C4-2B (cell line): ENCODE measurements at regions not wholly inside any gene's neighbourhood (a gene's known extent, or its start where the extent isn't known, plus 50 kb on each side); places are given as distances from the start of the nearest gene placed in this dataset.

Experiments used
- ZFX ChIP-seq: fragments of 450-650 bp; IDR thresholded peaks from 2 replicates; pipeline ENCODE4 v1.6.1; 2017
- TF ChIP-seq, protein P1 (sequence below): fragments of 450-650 bp; conservative IDR thresholded peaks from 2 replicates; pipeline ENCODE4 v1.5.1; 2017; ENCODE audit warnings: mild to moderate bottlenecking

DNA sequence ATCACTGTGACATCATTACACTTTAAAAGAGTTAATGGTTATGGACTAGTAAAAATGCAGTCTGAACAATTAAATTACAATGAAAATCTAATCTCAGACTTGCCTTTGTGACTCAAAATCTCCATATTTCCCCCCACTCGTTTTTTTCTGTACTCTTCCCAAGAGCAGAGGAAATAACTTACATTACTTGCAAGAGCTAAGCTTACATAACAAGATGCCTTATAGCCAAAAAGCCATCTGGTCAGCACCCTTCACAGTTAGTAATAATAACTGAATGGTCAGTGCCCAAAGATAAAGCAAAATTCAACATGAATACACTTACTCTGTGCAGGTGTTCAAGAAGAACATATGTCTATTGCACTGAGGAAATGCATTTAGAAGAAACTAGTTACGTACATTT, 1381.5 kb upstream of the CELF2 start:
- TF ChIP-seq, protein P1, sequence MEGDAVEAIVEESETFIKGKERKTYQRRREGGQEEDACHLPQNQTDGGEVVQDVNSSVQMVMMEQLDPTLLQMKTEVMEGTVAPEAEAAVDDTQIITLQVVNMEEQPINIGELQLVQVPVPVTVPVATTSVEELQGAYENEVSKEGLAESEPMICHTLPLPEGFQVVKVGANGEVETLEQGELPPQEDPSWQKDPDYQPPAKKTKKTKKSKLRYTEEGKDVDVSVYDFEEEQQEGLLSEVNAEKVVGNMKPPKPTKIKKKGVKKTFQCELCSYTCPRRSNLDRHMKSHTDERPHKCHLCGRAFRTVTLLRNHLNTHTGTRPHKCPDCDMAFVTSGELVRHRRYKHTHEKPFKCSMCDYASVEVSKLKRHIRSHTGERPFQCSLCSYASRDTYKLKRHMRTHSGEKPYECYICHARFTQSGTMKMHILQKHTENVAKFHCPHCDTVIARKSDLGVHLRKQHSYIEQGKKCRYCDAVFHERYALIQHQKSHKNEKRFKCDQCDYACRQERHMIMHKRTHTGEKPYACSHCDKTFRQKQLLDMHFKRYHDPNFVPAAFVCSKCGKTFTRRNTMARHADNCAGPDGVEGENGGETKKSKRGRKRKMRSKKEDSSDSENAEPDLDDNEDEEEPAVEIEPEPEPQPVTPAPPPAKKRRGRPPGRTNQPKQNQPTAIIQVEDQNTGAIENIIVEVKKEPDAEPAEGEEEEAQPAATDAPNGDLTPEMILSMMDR, result no peak
- TF ChIP-seq ZFX, result no peak
